ENCODE measurements at regions not wholly inside any gene's neighbourhood (a gene's known extent, or its start where the extent isn't known, plus 50 kb on each side); places are given as distances from the start of the nearest gene placed in this dataset.

- Histone ChIP-seq H3K79me1 (ENCODE audit: low read depth, low read length) (no peaks in the 10 kb centered on the region), H3K4me3 (ENCODE audit: low read length in 2 of 2) (no peak overlapping the region), H3K18ac (ENCODE audit: low read length) (no peak overlapping the region), H3K4me2 (ENCODE audit: insufficient read depth, low read length, poor library complexity, severe bottlenecking) (no peak overlapping the region), H4K8ac (ENCODE audit: low read depth, low read length) (no peak overlapping the region), H3K36me3 (replicated peaks in 1 of 2; ENCODE audit: control insufficient read depth in 2 of 2, insufficient read depth in 2 of 2, low read length in 2 of 2) (no peaks in the 10 kb centered on the region), H2AFZ (ENCODE audit: low read length) (no peak overlapping the region), H2BK120ac (ENCODE audit: low read depth, low read length) (no peak overlapping the region), H3K14ac (ENCODE audit: low read length) (no peak overlapping the region), H2BK15ac (ENCODE audit: low read length) (no peak overlapping the region), H3K9ac (ENCODE audit: low read depth, low read length, poor library complexity) (no peak overlapping the region), H3K4ac (ENCODE audit: low read length) (no peak overlapping the region), H2BK5ac (ENCODE audit: low read length) (no peak overlapping the region), H2AK5ac (ENCODE audit: low read depth, low read length) (no peak overlapping the region), H4K91ac (ENCODE audit: low read depth, low read length, poor library complexity) (no peak overlapping the region), H3K27ac (replicated peaks; ENCODE audit: low read length) (no peak overlapping the region), H3K27me3 (ENCODE audit: control insufficient read depth in 3 of 3, insufficient read depth in 3 of 3, low read depth in 1 of 3, low read length in 3 of 3) (no peaks in the 10 kb centered on the region), H3K23ac (ENCODE audit: low read depth, low read length, poor library complexity) (no peak overlapping the region), H3K9me3 (replicated peaks in 1 of 2; ENCODE audit: control insufficient read depth in 2 of 2, insufficient read depth in 1 of 2, low read depth in 1 of 2, low read length in 2 of 2) (no peaks in the 10 kb centered on the region), H2BK12ac (ENCODE audit: low read length) (no peak overlapping the region), H3K4me1 (ENCODE audit: control insufficient read depth in 2 of 2, insufficient read depth in 1 of 2, low read depth in 1 of 2, low read length in 2 of 2) (no peaks in the 10 kb centered on the region)
- DNase-seq (ENCODE audit: low spot score): no peak
Observed at GRCh38 chr7:13290975-13291374, 603.5 kb downstream of the ARL4A start.

- Histone ChIP-seq H3K4me3 (ENCODE audit: low read length in 2 of 2) (no peak overlapping the region), H3K4me1 (ENCODE audit: control insufficient read depth in 2 of 2, insufficient read depth in 1 of 2, low read depth in 1 of 2, low read length in 2 of 2) (no peaks in the 10 kb centered on the region), H3K27ac (replicated peaks; ENCODE audit: low read length) (no peak overlapping the region), H2BK12ac (ENCODE audit: low read length) (no peak overlapping the region), H3K27me3 (ENCODE audit: control insufficient read depth in 3 of 3, insufficient read depth in 3 of 3, low read depth in 1 of 3, low read length in 3 of 3) (no peaks in the 10 kb centered on the region), H3K23ac (ENCODE audit: low read depth, low read length, poor library complexity) (no peak overlapping the region), H4K91ac (ENCODE audit: low read depth, low read length, poor library complexity) (no peak overlapping the region), H3K9ac (ENCODE audit: low read depth, low read length, poor library complexity) (no peak overlapping the region), H2BK5ac (ENCODE audit: low read length) (no peak overlapping the region), H2AK5ac (ENCODE audit: low read depth, low read length) (no peak overlapping the region), H3K79me1 (ENCODE audit: low read depth, low read length) (no peaks in the 10 kb centered on the region), H2BK120ac (ENCODE audit: low read depth, low read length) (no peak overlapping the region), H3K4me2 (ENCODE audit: insufficient read depth, low read length, poor library complexity, severe bottlenecking) (no peak overlapping the region), H3K14ac (ENCODE audit: low read length) (no peak overlapping the region), H2AFZ (ENCODE audit: low read length) (no peak overlapping the region), H4K8ac (ENCODE audit: low read depth, low read length) (no peak overlapping the region), H3K18ac (ENCODE audit: low read length) (no peak overlapping the region), H2BK15ac (ENCODE audit: low read length) (no peak overlapping the region), H3K4ac (ENCODE audit: low read length) (no peak overlapping the region), H3K36me3 (replicated peaks in 1 of 2; ENCODE audit: control insufficient read depth in 2 of 2, insufficient read depth in 2 of 2, low read length in 2 of 2) (no peaks in the 10 kb centered on the region), H3K9me3 (replicated peaks in 1 of 2; ENCODE audit: control insufficient read depth in 2 of 2, insufficient read depth in 1 of 2, low read depth in 1 of 2, low read length in 2 of 2) (no peaks in the 10 kb centered on the region)
- WGBS, 2 donors (ENCODE audit: extremely low coverage in 2 of 2, insufficient read length in 2 of 2, insufficient replicate concordance in 1 of 2): no CpG with 5 or more reads among the region's 2 CpGs
- no peak for DNase-seq (ENCODE audit: low spot score)
Observed at GRCh38 chr7:13293264-13294002, 606.0 kb downstream of the ARL4A start.

GRCh38 chr7:13307040-13307439, 619.6 kb downstream of the ARL4A start:
- Histone ChIP-seq H3K27me3 (ENCODE audit: control insufficient read depth in 3 of 3, insufficient read depth in 3 of 3, low read depth in 1 of 3, low read length in 3 of 3) (no peaks in the 10 kb centered on the region), H3K79me1 (ENCODE audit: low read depth, low read length) (no peaks in the 10 kb centered on the region), H3K23ac (ENCODE audit: low read depth, low read length, poor library complexity) (no peak overlapping the region), H4K91ac (ENCODE audit: low read depth, low read length, poor library complexity) (no peak overlapping the region), H3K36me3 (replicated peaks in 1 of 2; ENCODE audit: control insufficient read depth in 2 of 2, insufficient read depth in 2 of 2, low read length in 2 of 2) (no peaks in the 10 kb centered on the region), H4K8ac (ENCODE audit: low read depth, low read length) (no peak overlapping the region), H3K4me1 (ENCODE audit: control insufficient read depth in 2 of 2, insufficient read depth in 1 of 2, low read depth in 1 of 2, low read length in 2 of 2) (no peaks in the 10 kb centered on the region), H3K9me3 (replicated peaks in 1 of 2; ENCODE audit: control insufficient read depth in 2 of 2, insufficient read depth in 1 of 2, low read depth in 1 of 2, low read length in 2 of 2) (peaks cover 0 to 5% of the 10 kb centered on the region in 2 donors), H3K4me2 (ENCODE audit: insufficient read depth, low read length, poor library complexity, severe bottlenecking) (no peak overlapping the region), H3K4me3 (ENCODE audit: low read length in 2 of 2) (no peak overlapping the region), H3K14ac (ENCODE audit: low read length) (no peak overlapping the region), H2AFZ (ENCODE audit: low read length) (no peak overlapping the region), H2BK12ac (ENCODE audit: low read length) (no peak overlapping the region), H3K9ac (ENCODE audit: low read depth, low read length, poor library complexity) (no peak overlapping the region), H2BK15ac (ENCODE audit: low read length) (no peak overlapping the region), H2BK120ac (ENCODE audit: low read depth, low read length) (no peak overlapping the region), H3K18ac (ENCODE audit: low read length) (no peak overlapping the region), H3K4ac (ENCODE audit: low read length) (no peak overlapping the region), H2AK5ac (ENCODE audit: low read depth, low read length) (no peak overlapping the region), H3K27ac (replicated peaks; ENCODE audit: low read length) (no peak overlapping the region), H2BK5ac (ENCODE audit: low read length) (no peak overlapping the region)
- DNase-seq (ENCODE audit: low spot score): no peak

- H3K36me3 ChIP-seq (replicated peaks in 1 of 2; ENCODE audit: control insufficient read depth in 2 of 2, insufficient read depth in 2 of 2, low read length in 2 of 2): no peaks in the 10 kb centered on the region
- no peak overlapping the region for H4K91ac ChIP-seq (ENCODE audit: low read depth, low read length, poor library complexity)
- no peak overlapping the region for H4K8ac ChIP-seq (ENCODE audit: low read depth, low read length)
- DNase-seq (ENCODE audit: low spot score): no peak
- no peak overlapping the region for H3K9ac ChIP-seq (ENCODE audit: low read depth, low read length, poor library complexity)
- H3K4me3 ChIP-seq (ENCODE audit: low read length in 2 of 2): no peak overlapping the region
- H2AK5ac ChIP-seq (ENCODE audit: low read depth, low read length): no peak overlapping the region
- no peak overlapping the region for H3K23ac ChIP-seq (ENCODE audit: low read depth, low read length, poor library complexity)
- H3K18ac ChIP-seq (ENCODE audit: low read length): no peak overlapping the region
- H3K27me3 ChIP-seq (ENCODE audit: control insufficient read depth in 3 of 3, insufficient read depth in 3 of 3, low read depth in 1 of 3, low read length in 3 of 3): no peaks in the 10 kb centered on the region
- no peak overlapping the region for H2AFZ ChIP-seq (ENCODE audit: low read length)
- no peak overlapping the region for H3K27ac ChIP-seq (replicated peaks; ENCODE audit: low read length)
- no peaks in the 10 kb centered on the region for H3K4me1 ChIP-seq (ENCODE audit: control insufficient read depth in 2 of 2, insufficient read depth in 1 of 2, low read depth in 1 of 2, low read length in 2 of 2)
- H2BK15ac ChIP-seq (ENCODE audit: low read length): no peak overlapping the region
- H2BK120ac ChIP-seq (ENCODE audit: low read depth, low read length): no peak overlapping the region
- H3K14ac ChIP-seq (ENCODE audit: low read length): no peak overlapping the region
- H2BK12ac ChIP-seq (ENCODE audit: low read length): no peak overlapping the region
- no peak overlapping the region for H2BK5ac ChIP-seq (ENCODE audit: low read length)
- H3K4ac ChIP-seq (ENCODE audit: low read length): no peak overlapping the region
- H3K9me3 ChIP-seq (replicated peaks in 1 of 2; ENCODE audit: control insufficient read depth in 2 of 2, insufficient read depth in 1 of 2, low read depth in 1 of 2, low read length in 2 of 2): peaks cover 0 to 12% of the 10 kb centered on the region in 2 donors
- H3K4me2 ChIP-seq (ENCODE audit: insufficient read depth, low read length, poor library complexity, severe bottlenecking): no peak overlapping the region
- no peaks in the 10 kb centered on the region for H3K79me1 ChIP-seq (ENCODE audit: low read depth, low read length)
Observed at GRCh38 chr7:13308423-13308822, 621.0 kb downstream of the ARL4A start.

Measured in neuronal stem cell (in vitro differentiated cells).